ENCODE measurements at regions not wholly inside any gene's neighbourhood (a gene's known extent, or its start where the extent isn't known, plus 50 kb on each side); places are given as distances from the start of the nearest gene placed in this dataset.

GRCh38 chr3:20865803-20866202, 679.8 kb upstream of the SGO1 start (continued):
- TF ChIP-seq CREM (CRISPR knock-in tag; IDR thresholded peaks at IDR 0.05) (no peak), RORB (CRISPR knock-in tag; IDR thresholded peaks at IDR 0.05) (no peak), MYBL2 (CRISPR knock-in tag; IDR thresholded peaks at IDR 0.05) (no peak)
- TF ChIP-seq, protein P1, sequence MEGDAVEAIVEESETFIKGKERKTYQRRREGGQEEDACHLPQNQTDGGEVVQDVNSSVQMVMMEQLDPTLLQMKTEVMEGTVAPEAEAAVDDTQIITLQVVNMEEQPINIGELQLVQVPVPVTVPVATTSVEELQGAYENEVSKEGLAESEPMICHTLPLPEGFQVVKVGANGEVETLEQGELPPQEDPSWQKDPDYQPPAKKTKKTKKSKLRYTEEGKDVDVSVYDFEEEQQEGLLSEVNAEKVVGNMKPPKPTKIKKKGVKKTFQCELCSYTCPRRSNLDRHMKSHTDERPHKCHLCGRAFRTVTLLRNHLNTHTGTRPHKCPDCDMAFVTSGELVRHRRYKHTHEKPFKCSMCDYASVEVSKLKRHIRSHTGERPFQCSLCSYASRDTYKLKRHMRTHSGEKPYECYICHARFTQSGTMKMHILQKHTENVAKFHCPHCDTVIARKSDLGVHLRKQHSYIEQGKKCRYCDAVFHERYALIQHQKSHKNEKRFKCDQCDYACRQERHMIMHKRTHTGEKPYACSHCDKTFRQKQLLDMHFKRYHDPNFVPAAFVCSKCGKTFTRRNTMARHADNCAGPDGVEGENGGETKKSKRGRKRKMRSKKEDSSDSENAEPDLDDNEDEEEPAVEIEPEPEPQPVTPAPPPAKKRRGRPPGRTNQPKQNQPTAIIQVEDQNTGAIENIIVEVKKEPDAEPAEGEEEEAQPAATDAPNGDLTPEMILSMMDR (IDR thresholded peaks at IDR 0.05) = no peak

GRCh38 chr3:20861454-20861853, 675.4 kb upstream of the SGO1 start:
- H3K36me3 Mint-ChIP-seq = peaks cover 40% of the 10 kb centered on the region
- ATAC-seq (no peak), DNase-seq (ENCODE audit: low spot score) (no peak)
- no peaks in the 10 kb centered on the region; the same call in 1 of the 2 replicates for H3K27me3 Mint-ChIP-seq (ENCODE audit: low read depth)
- POLR2A ChIA-PET = no interaction called here
- H3K27ac Mint-ChIP-seq = no peak overlapping the region
- H3K9me3 Mint-ChIP-seq = peaks cover 55% of the 10 kb centered on the region
- TF ChIP-seq MXD4 (CRISPR knock-in tag; IDR thresholded peaks at IDR 0.05; ENCODE audit: borderline replicate concordance) = no peak
- H3K4me3 Mint-ChIP-seq = no peak overlapping the region
- CTCF ChIA-PET = no interaction called here
- H3K4me1 Mint-ChIP-seq = peaks cover 25% of the 10 kb centered on the region

DNA sequence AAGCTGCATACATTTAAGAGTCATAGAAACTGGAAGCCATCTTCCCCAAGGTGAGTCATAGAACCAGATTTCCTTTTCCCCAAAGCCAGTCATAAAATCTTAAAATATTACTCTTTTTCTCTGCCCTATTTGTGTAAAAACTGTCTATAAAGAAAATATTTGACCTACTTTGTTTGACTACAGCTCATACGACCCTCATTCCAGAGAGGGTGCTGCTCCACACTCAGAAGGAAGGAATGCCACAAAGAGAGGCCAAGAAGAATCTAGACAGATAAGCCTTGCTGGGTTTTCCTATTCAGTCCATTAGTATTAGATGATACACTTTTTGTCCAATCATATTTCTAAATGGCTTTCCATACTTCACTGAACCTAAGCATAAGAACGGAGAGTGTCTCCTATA, 671.6 kb upstream of the SGO1 start:
- ChIA-PET POLR2A (no interaction called here), CTCF (no interaction called here)
- no peak overlapping the region for H3K4me3 Mint-ChIP-seq
- peaks cover 25% of the 10 kb centered on the region for H3K4me1 Mint-ChIP-seq
- TF ChIP-seq ZNF263 (CRISPR knock-in tag; IDR thresholded peaks at IDR 0.05; ENCODE audit: low read depth) (no peak), ATF6 (CRISPR knock-in tag; IDR thresholded peaks at IDR 0.05) (no peak), ZNF396 (CRISPR knock-in tag; IDR thresholded peaks at IDR 0.05; ENCODE audit: borderline replicate concordance) (no peak), ZNF423 (CRISPR knock-in tag; IDR thresholded peaks at IDR 0.05) (no peak), NR3C1 (CRISPR knock-in tag; conservative IDR thresholded peaks at IDR 0.05; ENCODE audit: low read depth) (no peak), JAZF1 (CRISPR knock-in tag; IDR thresholded peaks at IDR 0.05) (no peak), SMAD4 (CRISPR knock-in tag; IDR thresholded peaks at IDR 0.05) (no peak)
- TF ChIP-seq, protein P2, sequence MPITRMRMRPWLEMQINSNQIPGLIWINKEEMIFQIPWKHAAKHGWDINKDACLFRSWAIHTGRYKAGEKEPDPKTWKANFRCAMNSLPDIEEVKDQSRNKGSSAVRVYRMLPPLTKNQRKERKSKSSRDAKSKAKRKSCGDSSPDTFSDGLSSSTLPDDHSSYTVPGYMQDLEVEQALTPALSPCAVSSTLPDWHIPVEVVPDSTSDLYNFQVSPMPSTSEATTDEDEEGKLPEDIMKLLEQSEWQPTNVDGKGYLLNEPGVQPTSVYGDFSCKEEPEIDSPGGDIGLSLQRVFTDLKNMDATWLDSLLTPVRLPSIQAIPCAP (CRISPR knock-in tag; IDR thresholded peaks at IDR 0.05) = no peak
- TF ChIP-seq, protein P3, sequence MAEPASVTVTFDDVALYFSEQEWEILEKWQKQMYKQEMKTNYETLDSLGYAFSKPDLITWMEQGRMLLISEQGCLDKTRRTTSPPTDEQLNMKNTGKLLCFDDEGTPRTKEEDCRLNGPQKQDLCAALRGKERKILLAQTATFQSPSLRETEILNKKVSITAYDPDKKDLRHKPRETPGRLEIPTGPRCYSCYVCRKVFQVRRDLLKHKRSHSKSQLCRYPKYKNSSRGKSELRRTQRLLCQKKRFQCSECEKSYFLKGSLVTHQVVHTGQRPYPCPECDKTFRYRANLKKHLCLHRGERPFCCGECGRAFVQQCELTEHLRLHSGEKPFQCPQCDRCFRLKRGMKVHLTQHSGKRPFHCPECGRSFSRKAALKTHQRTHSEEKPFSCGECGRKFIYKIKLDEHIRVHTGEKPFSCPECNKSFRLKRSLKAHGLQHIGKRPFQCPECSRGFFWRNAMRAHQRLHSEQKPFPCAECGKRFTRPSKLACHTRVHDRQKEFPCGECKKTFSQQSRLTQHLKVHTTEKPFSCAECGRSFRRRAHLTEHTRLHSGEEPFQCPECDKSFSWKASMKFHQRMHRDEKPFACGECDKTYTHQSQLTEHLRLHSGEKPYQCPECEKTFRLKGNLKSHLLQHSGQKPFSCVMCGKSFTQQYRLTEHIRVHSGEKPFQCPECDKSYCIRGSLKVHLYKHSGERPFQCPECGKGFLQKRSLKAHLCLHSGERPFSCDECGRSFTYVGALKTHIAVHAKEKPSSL (CRISPR knock-in tag; conservative IDR thresholded peaks at IDR 0.05) = no peak
- no peak overlapping the region for H3K27ac Mint-ChIP-seq
- peaks cover 7% of the 10 kb centered on the region for H3K36me3 Mint-ChIP-seq
- DNase-seq (ENCODE audit: low spot score) = no peak
- peaks cover 22% of the 10 kb centered on the region for H3K9me3 Mint-ChIP-seq
- no peak for ATAC-seq
- H3K27me3 Mint-ChIP-seq (ENCODE audit: low read depth) = no peaks in the 10 kb centered on the region; the same call in 1 of the 2 replicates

- no peaks in the 10 kb centered on the region for H3K9me3 Mint-ChIP-seq
- H3K36me3 Mint-ChIP-seq = no peaks in the 10 kb centered on the region; the same call in 1 of the 2 replicates
- H3K27me3 Mint-ChIP-seq (ENCODE audit: low read depth) = no peaks in the 10 kb centered on the region
- H3K27ac Mint-ChIP-seq = no peak overlapping the region
- H3K4me1 Mint-ChIP-seq = peaks cover 23% of the 10 kb centered on the region
- ChIA-PET CTCF (no interaction called here), POLR2A (no interaction called here)
- DNase-seq (ENCODE audit: low spot score) = no peak
- no peak for ATAC-seq
- no peak overlapping the region for H3K4me3 Mint-ChIP-seq
- TF ChIP-seq ZNF219 (CRISPR knock-in tag; IDR thresholded peaks at IDR 0.05; ENCODE audit: borderline replicate concordance) (no peak), ZNF121 (CRISPR knock-in tag; IDR thresholded peaks at IDR 0.05) (no peak), FOXP1 (CRISPR knock-in tag; IDR thresholded peaks at IDR 0.05; ENCODE audit: borderline replicate concordance) (no peak), RELA (CRISPR knock-in tag; IDR thresholded peaks at IDR 0.05; ENCODE audit: borderline replicate concordance) (no peak), TEAD1 (CRISPR knock-in tag; IDR thresholded peaks at IDR 0.05) (no peak), GABPB1 (CRISPR knock-in tag; IDR thresholded peaks at IDR 0.05) (no peak), AR (CRISPR knock-in tag; IDR thresholded peaks at IDR 0.05) (no peak)
- TF ChIP-seq, protein P1 (IDR thresholded peaks at IDR 0.05) = no peak
Measured at GRCh38 chr3:20853890-20854289, 667.9 kb upstream of the SGO1 start.
